ENCODE measurements at regions not wholly inside any gene's neighbourhood (a gene's known extent, or its start where the extent isn't known, plus 50 kb on each side); places are given as distances from the start of the nearest gene placed in this dataset.

GRCh38 chr16:73599870-73600269, 551.9 kb upstream of the ZFHX3 start:
- peak in 1 of 3 donors; percentile 18 for DNase-seq

- DNase-seq: no peak
Measured at GRCh38 chr16:73599351-73599750, 551.4 kb upstream of the ZFHX3 start.

GRCh38 chr16:73584157-73584556, 536.2 kb upstream of the ZFHX3 start:
- DNase-seq: no peak

- peak; percentile 16 to 41 (median 31) for DNase-seq
Measured at GRCh38 chr16:73572135-73572828, 524.4 kb upstream of the ZFHX3 start.

- no peak for DNase-seq
Measured at GRCh38 chr16:73569266-73569980, 521.5 kb upstream of the ZFHX3 start.

GRCh38 chr16:73568769-73569168, 520.8 kb upstream of the ZFHX3 start:
- DNase-seq: no peak

- DNase-seq: no peak
Measured at GRCh38 chr16:73565925-73566324, 518.0 kb upstream of the ZFHX3 start.

- peak in 2 of 3 donors; percentile 22 to 37 for DNase-seq
Measured at GRCh38 chr16:73565263-73565662, 517.3 kb upstream of the ZFHX3 start.

- no peak for DNase-seq
Measured at GRCh38 chr16:73563709-73564108, 515.8 kb upstream of the ZFHX3 start.

GRCh38 chr16:73560497-73560896, 512.6 kb upstream of the ZFHX3 start:
- DNase-seq: no peak

GRCh38 chr16:73558219-73558618, 510.3 kb upstream of the ZFHX3 start:
- DNase-seq: no peak

GRCh38 chr16:73553941-73554660, 506.2 kb upstream of the ZFHX3 start:
- no peak for DNase-seq

- DNase-seq: no peak
Measured at GRCh38 chr16:73549984-73550631, 502.2 kb upstream of the ZFHX3 start.

- DNase-seq: peak in 1 of 3 donors; percentile 27
Measured at GRCh38 chr16:73547552-73548403, 499.9 kb upstream of the ZFHX3 start.

GRCh38 chr16:73546341-73546845, 498.5 kb upstream of the ZFHX3 start:
- DNase-seq: no peak

- DNase-seq: no peak
Measured at GRCh38 chr16:73545755-73546154, 497.8 kb upstream of the ZFHX3 start.

GRCh38 chr16:73545290-73545689, 497.4 kb upstream of the ZFHX3 start:
- DNase-seq: no peak

- DNase-seq: no peak
Measured at GRCh38 chr16:73544826-73545225, 496.9 kb upstream of the ZFHX3 start.

GRCh38 chr16:73543970-73544599, 496.2 kb upstream of the ZFHX3 start:
- no peak for DNase-seq

GRCh38 chr16:73543331-73543969, 495.5 kb upstream of the ZFHX3 start:
- no peak for DNase-seq

All from muscle of back (tissue), 3 donors.